HCT116 (cell line): ENCODE measurements at regions not wholly inside any gene's neighbourhood (a gene's known extent, or its start where the extent isn't known, plus 50 kb on each side); places are given as distances from the start of the nearest gene placed in this dataset.

Source experiments
- ATAC-seq: fragments of 200-7000 bp; cut with Tn5 transposase; 2 replicates; pipeline ENCODE4 v1.9.1; 2020; ENCODE audit warnings: mild to moderate bottlenecking, moderate library complexity
- BruUV-seq: library from RNA; stranded (reverse); fragments of 400-500 nt; replicated peaks from 2 replicates; lab custom pipeline; 2021; lab: Mats Ljungman, UMichigan
- CTCF ChIA-PET: fragments of 300-600 bp; sonication (Branson Sonifier 250); formaldehyde crosslinking; loops from one replicate; lab custom pipeline; 2021; ENCODE audit warnings: antibody characterized with exemption; lab: Charles Lee
- POLR2A ChIA-PET: fragments of 300-600, 350-600 bp; sonication (Branson Sonifier 250); formaldehyde crosslinking; loops from one replicate; lab custom pipeline; 2021; ENCODE audit warnings: antibody characterized with exemption; lab: Charles Lee
- RAD21 ChIA-PET, 2 experiments: fragments of 300-600 bp; sonication (Branson Sonifier 250); formaldehyde crosslinking; loops; one replicate each; lab custom pipeline; 2023; ENCODE audit warnings: low total read pairs in 2 of 2; ENCODE audit not compliant: uncharacterized antibody in 2 of 2, unreplicated experiment in 2 of 2, low non-redundant PET in 1 of 2; lab: Charles Lee
- DNase-seq: peaks from one replicate; pipeline ENCODE4 v3.0.0-alpha.2; 2010; ENCODE audit warnings: low read depth, low spot score
- H2AFZ ChIP-seq: fragments of 200-600 bp; shearing (Covaris generic), sonication (generic); 2 replicates; pipeline ENCODE4 v1.6.1; 2017; ENCODE audit warnings: low read depth, mixed run types, mixed read lengths, antibody characterized with exemption, low read length; ENCODE audit not compliant: poor library complexity, severe bottlenecking
- H3K27ac ChIP-seq: 2 replicates; pipeline ENCODE4 v1.5.1; 2012; ENCODE audit warnings: low read depth, low read length
- H3K27me3 ChIP-seq: fragments of 200-600 bp; sonication (generic); 2 replicates; pipeline ENCODE4 v1.6.1; 2016; ENCODE audit warnings: mixed run types, low read length, mixed read lengths; ENCODE audit not compliant: insufficient read depth
- H3K36me3 ChIP-seq, 2 experiments: fragments of 200-500 bp in 1 of 2; fragments of 200-600 bp in 1 of 2; sonication (Bioruptor generic) in 1 of 2; sonication (generic) in 1 of 2; 2 replicates each; pipeline versions ENCODE4 v1.5.1 to v1.6.1; 2014 to 2016; ENCODE audit warnings: low read length in 2 of 2, inconsistent platforms in 1 of 2, mixed read lengths in 1 of 2, mixed run types in 1 of 2; ENCODE audit not compliant: insufficient read depth in 2 of 2, control insufficient read depth in 1 of 2
- H3K4me1 ChIP-seq, 2 experiments: fragments of 200-600 bp in 1 of 2; sonication (generic) in 1 of 2; 2 replicates each; pipeline versions ENCODE4 v1.5.1 to v1.6.1; 2012 to 2017; ENCODE audit warnings: low read length in 2 of 2, inconsistent platforms in 1 of 2, mild to moderate bottlenecking in 1 of 2, mixed read lengths in 1 of 2, mixed run types in 1 of 2, moderate library complexity in 1 of 2; ENCODE audit not compliant: insufficient read depth in 2 of 2, control insufficient read depth in 1 of 2
- H3K4me2 ChIP-seq: fragments of 200-600 bp; sonication (generic); 2 replicates; pipeline ENCODE4 v1.6.1; 2017; ENCODE audit warnings: mixed run types, low read length, mixed read lengths
- H3K4me3 ChIP-seq, 2 experiments: fragments of 200-600 bp in 1 of 2; sonication (generic) in 1 of 2; replicated peaks in 1 of 2; 2 replicates each; pipeline ENCODE4 v1.5.1; 2011 to 2016; ENCODE audit warnings: low read length in 2 of 2, control low read depth in 1 of 2, low read depth in 1 of 2, mild to moderate bottlenecking in 1 of 2, mixed read lengths in 1 of 2, mixed run types in 1 of 2
- H3K79me2 ChIP-seq: fragments of 200-600 bp; sonication (generic); 2 replicates; pipeline ENCODE4 v1.6.1; 2017; ENCODE audit warnings: mild to moderate bottlenecking, mixed run types, low read length, moderate library complexity, mixed read lengths; ENCODE audit not compliant: insufficient read depth
- H3K9ac ChIP-seq: fragments of 200-600 bp; sonication (generic); 2 replicates; pipeline ENCODE4 v1.6.1; 2016; ENCODE audit warnings: low read length, mixed read lengths
- H3K9me2 ChIP-seq: fragments of 200-600 bp; sonication (generic), shearing (Covaris generic); 2 replicates; pipeline ENCODE4 v1.6.1; 2017; ENCODE audit warnings: mixed run types, mild to moderate bottlenecking, moderate library complexity; ENCODE audit not compliant: insufficient read depth
- H3K9me3 ChIP-seq, 2 experiments: fragments of 200-500 bp in 1 of 2; fragments of 200-600 bp in 1 of 2; sonication (Bioruptor generic) in 1 of 2; sonication (generic) in 1 of 2; 2 replicates each; pipeline ENCODE4 v1.6.1; 2014 to 2017; ENCODE audit warnings: low read length in 2 of 2, mixed read lengths in 2 of 2, inconsistent platforms in 1 of 2, low read depth in 1 of 2, mild to moderate bottlenecking in 1 of 2, mixed run types in 1 of 2, moderate library complexity in 1 of 2; ENCODE audit not compliant: control insufficient read depth in 1 of 2, insufficient read depth in 1 of 2
- H4K20me1 ChIP-seq: fragments of 200-600 bp; sonication (generic), shearing (Covaris generic); 2 replicates; pipeline ENCODE4 v1.6.1; 2017; ENCODE audit warnings: mixed run types, mild to moderate bottlenecking, moderate library complexity; ENCODE audit not compliant: insufficient read depth
- EGR1 ChIP-seq: IDR thresholded peaks from 2 replicates; pipeline ENCODE4 v1.6.1; 2012; ENCODE audit warnings: low read depth
- EZH2 ChIP-seq: fragments of 200-600 bp; sonication (generic); IDR thresholded peaks from 2 replicates; pipeline ENCODE4 v1.6.1; 2017; ENCODE audit warnings: antibody characterized with exemption, mixed run types
- EZH2phosphoT487 ChIP-seq: fragments of 200-600 bp; IDR thresholded peaks from 2 replicates; pipeline ENCODE4 v1.6.1; 2018; ENCODE audit warnings: antibody characterized with exemption, borderline replicate concordance
- FOSL1 ChIP-seq: IDR thresholded peaks from 2 replicates; pipeline ENCODE4 v1.6.1; 2012; ENCODE audit warnings: low read depth
- JUND ChIP-seq: IDR thresholded peaks from 2 replicates; pipeline ENCODE4 v1.6.1; 2012
- POLR2A ChIP-seq: IDR thresholded peaks from 2 replicates; pipeline ENCODE4 v1.7.0; 2011; ENCODE audit warnings: borderline replicate concordance; ENCODE audit not compliant: insufficient read depth, insufficient read length; ENCODE audit errors: extremely low read depth
- POLR2AphosphoS5 ChIP-seq: IDR thresholded peaks from 2 replicates; pipeline ENCODE4 v1.6.1; 2011; ENCODE audit warnings: mild to moderate bottlenecking, low read depth, low read length, moderate library complexity
- SIN3A ChIP-seq: IDR thresholded peaks from 2 replicates; pipeline ENCODE4 v1.6.1; 2012; ENCODE audit warnings: low read depth
- SP1 ChIP-seq: IDR thresholded peaks from 2 replicates; pipeline ENCODE4 v1.6.1; 2012; ENCODE audit warnings: low read depth
- SRF ChIP-seq: IDR thresholded peaks from 2 replicates; pipeline ENCODE4 v1.6.1; 2012; ENCODE audit warnings: low read depth
- TCF7L2 ChIP-seq: IDR thresholded peaks from 2 replicates; pipeline ENCODE4 v1.7.0; 2011; ENCODE audit warnings: borderline replicate concordance, inconsistent platforms; ENCODE audit not compliant: insufficient read depth, insufficient read length; ENCODE audit errors: extremely low read depth
- ZFX ChIP-seq: fragments of 450-650 bp; IDR thresholded peaks from 2 replicates; pipeline ENCODE4 v1.6.1; 2017
- intact Hi-C: fragments of 100-400 bp; cut with micrococcal nuclease; formaldehyde crosslinking; loops from 2 replicates; pipeline ENCODE4 v1.10.0; 2022
- TF ChIP-seq, protein P1 (sequence below): IDR thresholded peaks from 2 replicates; pipeline ENCODE4 v1.6.1; 2012
- TF ChIP-seq, protein P2 (sequence below), 3 experiments: fragments of 200-600 bp in 1 of 3; sonication (generic) in 1 of 3; IDR thresholded peaks in 2 of 3; conservative IDR thresholded peaks in 1 of 3; 2 replicates each; pipeline ENCODE4 v1.5.1; 2012 to 2017; ENCODE audit warnings: low read depth in 2 of 3, low read length in 2 of 3, antibody characterized with exemption in 1 of 3, borderline replicate concordance in 1 of 3, control low read depth in 1 of 3, mild to moderate bottlenecking in 1 of 3, mixed read lengths in 1 of 3, mixed run types in 1 of 3, moderate library complexity in 1 of 3; ENCODE audit not compliant: insufficient read depth in 1 of 3
- TF ChIP-seq, protein P3 (sequence below): IDR thresholded peaks from 2 replicates; pipeline ENCODE4 v1.6.1; 2011; ENCODE audit warnings: mild to moderate bottlenecking, low read length, moderate library complexity; ENCODE audit not compliant: insufficient replicate concordance; ENCODE audit errors: extremely low read depth
- TF ChIP-seq, protein P4 (sequence below): IDR thresholded peaks from 2 replicates; pipeline ENCODE4 v1.6.1; 2012

DNA sequence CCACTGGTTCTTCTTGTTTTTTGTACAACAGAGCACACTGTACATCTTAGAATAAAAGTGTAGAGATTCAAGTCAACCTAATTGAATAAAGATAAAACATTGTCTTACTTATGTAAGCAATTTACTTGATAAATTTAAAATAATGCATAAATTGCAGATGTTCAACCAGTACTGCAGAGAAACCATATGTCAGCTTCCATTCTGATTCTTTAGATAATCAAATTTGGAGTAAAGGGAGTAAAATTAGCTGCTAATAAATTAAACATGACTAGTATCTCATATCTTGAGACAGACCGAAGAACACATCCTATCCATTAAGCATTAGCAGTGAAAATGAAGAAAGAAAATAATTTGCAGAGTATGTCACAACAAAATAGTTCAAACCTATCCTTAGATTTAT is 261.2 kb downstream of the GASK1B start:
- Histone ChIP-seq H3K79me2 (no peaks in the 10 kb centered on the region), H3K9me3 (no peaks in the 10 kb centered on the region), H3K27ac (no peak overlapping the region), H3K27me3 (no peaks in the 10 kb centered on the region), H3K9me2 (no peaks in the 10 kb centered on the region), H3K9ac (no peak overlapping the region), H4K20me1 (no peaks in the 10 kb centered on the region), H3K4me2 (no peak overlapping the region), H3K4me1 (no peaks in the 10 kb centered on the region), H3K4me3 (no peak overlapping the region), H3K36me3 (no peaks in the 10 kb centered on the region), H2AFZ (no peak overlapping the region)
- no TSS peak for BruUV-seq
- RAD21 ChIA-PET = no interaction called here
- ATAC-seq (no peak), DNase-seq (no peak)
- CTCF ChIA-PET = no interaction called here
- no peak for TF ChIP-seq POLR2AphosphoS5
- no peak for TF ChIP-seq SP1
- no peak for TF ChIP-seq EZH2phosphoT487
- no peak for TF ChIP-seq POLR2A
- no peak for TF ChIP-seq SIN3A
- TF ChIP-seq, protein P1, sequence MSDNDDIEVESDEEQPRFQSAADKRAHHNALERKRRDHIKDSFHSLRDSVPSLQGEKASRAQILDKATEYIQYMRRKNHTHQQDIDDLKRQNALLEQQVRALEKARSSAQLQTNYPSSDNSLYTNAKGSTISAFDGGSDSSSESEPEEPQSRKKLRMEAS = no peak
- no peak for TF ChIP-seq FOSL1
- TF ChIP-seq JUND = no peak
- POLR2A ChIA-PET = no interaction called here
- intact Hi-C loops = no loop called here

DNA sequence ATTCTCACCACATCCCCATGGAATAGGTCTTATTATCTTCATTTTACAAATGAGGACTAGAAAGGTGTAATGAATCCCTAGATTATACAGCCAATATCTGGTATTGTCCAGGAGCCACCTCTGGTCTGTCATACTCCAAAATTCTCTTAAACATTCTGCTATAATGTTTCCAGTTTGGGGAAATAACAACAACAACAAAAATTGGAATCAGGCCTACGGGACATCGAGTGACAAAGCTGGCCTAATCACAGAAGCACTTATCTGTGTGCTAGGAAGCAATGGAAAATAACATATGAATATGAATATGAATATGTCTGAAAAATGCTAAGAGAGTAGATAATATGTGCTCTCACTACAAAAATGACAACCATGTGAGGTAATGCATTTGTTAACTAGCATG is 264.1 kb downstream of the GASK1B start:
- no peak overlapping the region for H3K9ac ChIP-seq
- no peak overlapping the region for H3K27ac ChIP-seq
- H4K20me1 ChIP-seq = no peaks in the 10 kb centered on the region
- ChIA-PET POLR2A (no interaction called here), CTCF (no interaction called here), RAD21 (no interaction called here)
- H3K9me2 ChIP-seq = no peaks in the 10 kb centered on the region
- H3K9me3 ChIP-seq = no peaks in the 10 kb centered on the region
- H2AFZ ChIP-seq = no peak overlapping the region
- no peaks in the 10 kb centered on the region for H3K36me3 ChIP-seq
- H3K4me3 ChIP-seq = no peak overlapping the region
- H3K4me2 ChIP-seq = no peak overlapping the region
- no peaks in the 10 kb centered on the region for H3K4me1 ChIP-seq
- intact Hi-C loops = no loop called here
- no peak for ATAC-seq
- H3K79me2 ChIP-seq = no peaks in the 10 kb centered on the region
- no TSS peak for BruUV-seq
- no peaks in the 10 kb centered on the region for H3K27me3 ChIP-seq
- DNase-seq = no peak
- TF ChIP-seq EZH2 (no peak), POLR2A (no peak), ZFX (no peak), TCF7L2 (no peak), SRF (no peak), EZH2phosphoT487 (no peak), EGR1 (no peak)
- TF ChIP-seq, protein P2, sequence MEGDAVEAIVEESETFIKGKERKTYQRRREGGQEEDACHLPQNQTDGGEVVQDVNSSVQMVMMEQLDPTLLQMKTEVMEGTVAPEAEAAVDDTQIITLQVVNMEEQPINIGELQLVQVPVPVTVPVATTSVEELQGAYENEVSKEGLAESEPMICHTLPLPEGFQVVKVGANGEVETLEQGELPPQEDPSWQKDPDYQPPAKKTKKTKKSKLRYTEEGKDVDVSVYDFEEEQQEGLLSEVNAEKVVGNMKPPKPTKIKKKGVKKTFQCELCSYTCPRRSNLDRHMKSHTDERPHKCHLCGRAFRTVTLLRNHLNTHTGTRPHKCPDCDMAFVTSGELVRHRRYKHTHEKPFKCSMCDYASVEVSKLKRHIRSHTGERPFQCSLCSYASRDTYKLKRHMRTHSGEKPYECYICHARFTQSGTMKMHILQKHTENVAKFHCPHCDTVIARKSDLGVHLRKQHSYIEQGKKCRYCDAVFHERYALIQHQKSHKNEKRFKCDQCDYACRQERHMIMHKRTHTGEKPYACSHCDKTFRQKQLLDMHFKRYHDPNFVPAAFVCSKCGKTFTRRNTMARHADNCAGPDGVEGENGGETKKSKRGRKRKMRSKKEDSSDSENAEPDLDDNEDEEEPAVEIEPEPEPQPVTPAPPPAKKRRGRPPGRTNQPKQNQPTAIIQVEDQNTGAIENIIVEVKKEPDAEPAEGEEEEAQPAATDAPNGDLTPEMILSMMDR (IDR thresholded peaks at IDR 0.05 in 2 of 3, conservative IDR thresholded peaks at IDR 0.05 in 1 of 3; ENCODE audit: borderline replicate concordance in 1 of 3, insufficient read depth in 1 of 3, low read depth in 2 of 3, low read length in 2 of 3) = no peak
- TF ChIP-seq, protein P3, sequence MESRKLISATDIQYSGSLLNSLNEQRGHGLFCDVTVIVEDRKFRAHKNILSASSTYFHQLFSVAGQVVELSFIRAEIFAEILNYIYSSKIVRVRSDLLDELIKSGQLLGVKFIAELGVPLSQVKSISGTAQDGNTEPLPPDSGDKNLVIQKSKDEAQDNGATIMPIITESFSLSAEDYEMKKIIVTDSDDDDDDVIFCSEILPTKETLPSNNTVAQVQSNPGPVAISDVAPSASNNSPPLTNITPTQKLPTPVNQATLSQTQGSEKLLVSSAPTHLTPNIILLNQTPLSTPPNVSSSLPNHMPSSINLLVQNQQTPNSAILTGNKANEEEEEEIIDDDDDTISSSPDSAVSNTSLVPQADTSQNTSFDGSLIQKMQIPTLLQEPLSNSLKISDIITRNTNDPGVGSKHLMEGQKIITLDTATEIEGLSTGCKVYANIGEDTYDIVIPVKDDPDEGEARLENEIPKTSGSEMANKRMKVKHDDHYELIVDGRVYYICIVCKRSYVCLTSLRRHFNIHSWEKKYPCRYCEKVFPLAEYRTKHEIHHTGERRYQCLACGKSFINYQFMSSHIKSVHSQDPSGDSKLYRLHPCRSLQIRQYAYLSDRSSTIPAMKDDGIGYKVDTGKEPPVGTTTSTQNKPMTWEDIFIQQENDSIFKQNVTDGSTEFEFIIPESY = no peak
- TF ChIP-seq, protein P4, sequence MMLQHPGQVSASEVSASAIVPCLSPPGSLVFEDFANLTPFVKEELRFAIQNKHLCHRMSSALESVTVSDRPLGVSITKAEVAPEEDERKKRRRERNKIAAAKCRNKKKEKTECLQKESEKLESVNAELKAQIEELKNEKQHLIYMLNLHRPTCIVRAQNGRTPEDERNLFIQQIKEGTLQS = no peak
